ENCODE measurements at regions not wholly inside any gene's neighbourhood (a gene's known extent, or its start where the extent isn't known, plus 50 kb on each side); places are given as distances from the start of the nearest gene placed in this dataset.

DNA sequence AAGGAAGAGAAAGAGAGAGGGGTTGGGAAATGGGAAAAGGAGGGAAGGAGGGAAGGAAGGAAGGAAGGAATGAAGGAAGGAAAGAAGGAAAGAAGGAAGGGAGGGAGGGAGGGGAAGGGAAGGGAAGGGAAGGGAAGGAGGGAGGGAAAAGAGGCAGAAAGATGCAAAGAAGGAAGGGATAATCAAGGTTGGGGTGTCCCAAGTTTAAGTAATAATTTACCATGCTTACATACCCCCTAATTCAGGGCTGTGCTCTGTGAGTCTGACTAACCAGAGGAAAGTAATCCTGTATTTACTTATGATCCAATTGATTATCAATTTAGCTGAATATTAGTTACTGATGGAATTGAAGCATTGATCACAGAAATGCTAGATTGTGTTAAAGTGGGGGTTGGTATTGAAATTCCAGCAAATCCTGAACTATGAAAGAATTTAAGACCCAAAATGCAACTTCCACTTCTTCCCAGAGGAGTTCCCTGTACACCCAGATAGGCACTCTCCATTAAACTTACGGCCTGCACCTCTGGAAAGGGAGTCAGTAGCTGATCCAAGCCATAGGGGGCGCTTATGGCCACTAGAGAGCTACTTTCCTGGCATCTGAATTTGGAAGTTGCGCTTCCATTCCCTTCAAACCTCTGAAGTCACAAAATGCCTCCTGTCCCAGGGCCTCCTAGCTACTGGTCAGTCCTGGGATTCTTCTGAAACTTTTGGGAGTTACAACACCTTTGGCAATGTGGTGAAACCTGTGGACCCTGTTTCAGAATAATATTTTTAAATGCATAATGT is 162.7 kb upstream of the PWP1 start:
- no peaks in the 10 kb centered on the region for H3K27me3 Mint-ChIP-seq
- no peak for DNase-seq
- H3K4me1 Mint-ChIP-seq = peaks cover 0 to 4% (median 0%) of the 10 kb centered on the region in 4 donors
- no peaks in the 10 kb centered on the region for H3K36me3 ChIP-seq (ENCODE audit: insufficient read depth, low read length)
- ChIA-PET CTCF (ENCODE audit: partially characterized antibody) (no interaction called here), POLR2A (ENCODE audit: partially characterized antibody) (no interaction called here)
- no peak overlapping the region for H3K4me3 Mint-ChIP-seq
- no peaks in the 10 kb centered on the region for H3K9me3 ChIP-seq (ENCODE audit: control insufficient read depth in 1 of 2, low read length in 2 of 2)
- H3K27ac Mint-ChIP-seq = no peak overlapping the region
- no peaks in the 10 kb centered on the region for H3K4me1 ChIP-seq (ENCODE audit: insufficient read depth, low read length)
- no peak overlapping the region for H3K27ac ChIP-seq (ENCODE audit: low read depth, low read length)
- H3K4me3 ChIP-seq (ENCODE audit: low read length in 2 of 2) = no peak overlapping the region
- peaks cover 0 to 20% (median 10%) of the 10 kb centered on the region in 8 donors for H3K9me3 Mint-ChIP-seq
- intact Hi-C loops (cut with micrococcal nuclease) = no loop called here
- no peaks in the 10 kb centered on the region for H3K27me3 ChIP-seq (ENCODE audit: insufficient read depth, low read length)
- H3K36me3 Mint-ChIP-seq = peaks cover 35 to 47% of the 10 kb centered on the region in 2 donors

DNA sequence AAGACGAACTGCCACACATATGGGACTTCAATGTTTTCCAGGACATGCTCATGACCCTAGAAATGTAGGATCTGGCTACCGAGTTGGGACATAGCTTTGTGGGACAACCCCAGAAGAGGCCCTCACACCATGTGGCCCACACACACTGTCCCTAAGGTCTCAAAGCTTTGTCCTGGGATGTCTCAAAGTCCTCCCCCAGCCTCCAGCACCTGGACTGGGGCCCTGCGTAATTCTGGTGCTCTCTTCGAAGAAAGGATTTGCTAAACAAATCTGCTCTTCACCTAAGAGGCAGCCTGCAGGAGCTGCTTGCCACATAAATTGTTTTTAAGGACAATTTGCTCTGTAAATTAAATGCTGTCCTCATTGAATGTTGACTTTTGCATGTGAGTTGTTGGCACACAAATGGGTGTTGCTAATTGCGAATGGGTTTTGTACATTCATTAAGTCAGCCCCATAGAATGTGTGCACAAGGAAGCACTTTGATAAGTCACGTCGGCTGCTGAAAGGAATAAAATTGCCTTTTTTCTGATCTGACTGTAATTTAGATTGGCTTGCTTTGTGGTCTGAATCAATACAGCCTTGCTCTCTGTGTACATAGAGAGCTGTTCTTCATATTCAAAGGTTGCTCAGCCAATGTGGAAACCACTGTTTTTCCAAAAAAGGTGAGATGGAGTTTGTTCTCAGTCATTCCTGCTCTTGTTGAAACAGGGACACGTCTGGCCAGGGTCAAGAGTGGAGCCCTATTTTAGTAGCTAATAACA is 161.6 kb upstream of the PWP1 start:
- intact Hi-C loops (cut with micrococcal nuclease) = no loop called here
- H3K27me3 Mint-ChIP-seq = no peaks in the 10 kb centered on the region
- CTCF ChIA-PET (ENCODE audit: partially characterized antibody) = no interaction called here

DNA sequence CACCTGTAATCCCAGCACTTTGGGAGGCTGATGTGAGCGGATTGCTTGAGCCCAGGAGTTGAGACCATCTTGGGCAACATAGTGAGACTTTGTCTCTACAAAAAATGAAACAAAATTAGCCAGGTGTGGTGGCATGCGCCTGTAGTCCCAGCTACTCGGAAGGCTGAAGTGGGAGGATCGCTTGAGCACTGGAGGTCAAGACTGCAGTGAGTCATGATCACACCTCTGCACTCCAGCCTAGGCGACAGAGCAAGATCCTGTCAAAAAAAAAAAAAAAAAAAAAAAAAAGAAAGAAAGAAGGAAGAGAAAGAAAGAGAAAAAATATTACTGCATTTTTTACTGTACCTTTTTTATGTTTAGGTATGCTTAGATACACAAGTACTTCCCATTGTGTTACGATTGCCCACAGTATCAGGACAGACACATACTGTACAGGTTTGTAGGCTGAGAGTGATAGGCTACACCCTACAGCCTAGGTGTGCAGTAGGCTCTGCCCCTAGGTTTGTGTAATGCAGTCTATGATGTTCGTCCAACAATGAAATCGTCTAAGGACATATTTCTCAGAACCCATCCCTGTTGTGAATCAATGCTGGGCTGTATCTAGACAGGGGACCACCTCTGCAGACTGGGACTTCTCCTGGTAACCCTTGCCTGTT is 160.4 kb upstream of the PWP1 start:
- H3K4me3 ChIP-seq (ENCODE audit: low read length in 2 of 2) = no peak overlapping the region
- no peak overlapping the region for H3K4me3 Mint-ChIP-seq
- no peak overlapping the region for H3K27ac Mint-ChIP-seq
- ChIA-PET POLR2A (ENCODE audit: partially characterized antibody) (no interaction called here), CTCF (ENCODE audit: partially characterized antibody) (no interaction called here)
- peaks cover 0 to 16% (median 8%) of the 10 kb centered on the region in 8 donors for H3K9me3 Mint-ChIP-seq
- no peaks in the 10 kb centered on the region for H3K27me3 Mint-ChIP-seq
- H3K27ac ChIP-seq (ENCODE audit: low read depth, low read length) = no peak overlapping the region
- no peaks in the 10 kb centered on the region for H3K9me3 ChIP-seq (ENCODE audit: control insufficient read depth in 1 of 2, low read length in 2 of 2)
- intact Hi-C loops (cut with micrococcal nuclease) = no loop called here
- H3K4me1 ChIP-seq (ENCODE audit: insufficient read depth, low read length) = no peaks in the 10 kb centered on the region
- no peak for DNase-seq
- peaks cover 0 to 4% (median 0%) of the 10 kb centered on the region in 4 donors for H3K4me1 Mint-ChIP-seq
- peaks cover 26 to 38% of the 10 kb centered on the region in 2 donors for H3K36me3 Mint-ChIP-seq
- no peaks in the 10 kb centered on the region for H3K27me3 ChIP-seq (ENCODE audit: insufficient read depth, low read length)
- no peaks in the 10 kb centered on the region for H3K36me3 ChIP-seq (ENCODE audit: insufficient read depth, low read length)

More for the DNA sequence above, 161.6 kb upstream of the PWP1 start:
- Histone ChIP-seq H3K27ac (ENCODE audit: low read depth, low read length) (no peak overlapping the region), H3K9me3 (ENCODE audit: control insufficient read depth in 1 of 2, low read length in 2 of 2) (no peaks in the 10 kb centered on the region), H3K4me1 (ENCODE audit: insufficient read depth, low read length) (no peaks in the 10 kb centered on the region), H3K27me3 (ENCODE audit: insufficient read depth, low read length) (no peaks in the 10 kb centered on the region), H3K4me3 (ENCODE audit: low read length in 2 of 2) (no peak overlapping the region), H3K36me3 (ENCODE audit: insufficient read depth, low read length) (no peaks in the 10 kb centered on the region)
- Mint-ChIP-seq H3K4me1 (peaks cover 0 to 4% (median 0%) of the 10 kb centered on the region in 4 donors), H3K9me3 (peaks cover 0 to 20% (median 10%) of the 10 kb centered on the region in 8 donors), H3K27ac (no peak overlapping the region), H3K36me3 (peaks cover 32 to 46% of the 10 kb centered on the region in 2 donors), H3K4me3 (no peak overlapping the region)
- no peak for DNase-seq
- POLR2A ChIA-PET (ENCODE audit: partially characterized antibody) = no interaction called here

GRCh38 chr12:107525719-107526554 is 159.7 kb upstream of the PWP1 start:
- Mint-ChIP-seq H3K27ac (no peak overlapping the region), H3K27me3 (no peaks in the 10 kb centered on the region), H3K4me1 (peaks cover 0 to 4% (median 0%) of the 10 kb centered on the region in 4 donors), H3K9me3 (peaks cover 0 to 12% (median 7%) of the 10 kb centered on the region in 8 donors), H3K4me3 (no peak overlapping the region), H3K36me3 (peaks cover 22 to 30% of the 10 kb centered on the region in 2 donors)
- no peaks in the 10 kb centered on the region for H3K4me1 ChIP-seq (ENCODE audit: insufficient read depth, low read length)
- DNase-seq = no peak
- H3K27ac ChIP-seq (ENCODE audit: low read depth, low read length) = no peak overlapping the region
- H3K4me3 ChIP-seq (ENCODE audit: low read length in 2 of 2) = no peak overlapping the region
- H3K9me3 ChIP-seq (ENCODE audit: control insufficient read depth in 1 of 2, low read length in 2 of 2) = no peaks in the 10 kb centered on the region
- H3K27me3 ChIP-seq (ENCODE audit: insufficient read depth, low read length) = no peaks in the 10 kb centered on the region
- H3K36me3 ChIP-seq (ENCODE audit: insufficient read depth, low read length) = no peaks in the 10 kb centered on the region
- intact Hi-C loops (cut with micrococcal nuclease) = no loop called here
- ChIA-PET POLR2A (ENCODE audit: partially characterized antibody) (no interaction called here), CTCF (ENCODE audit: partially characterized antibody) (no interaction called here)

DNA sequence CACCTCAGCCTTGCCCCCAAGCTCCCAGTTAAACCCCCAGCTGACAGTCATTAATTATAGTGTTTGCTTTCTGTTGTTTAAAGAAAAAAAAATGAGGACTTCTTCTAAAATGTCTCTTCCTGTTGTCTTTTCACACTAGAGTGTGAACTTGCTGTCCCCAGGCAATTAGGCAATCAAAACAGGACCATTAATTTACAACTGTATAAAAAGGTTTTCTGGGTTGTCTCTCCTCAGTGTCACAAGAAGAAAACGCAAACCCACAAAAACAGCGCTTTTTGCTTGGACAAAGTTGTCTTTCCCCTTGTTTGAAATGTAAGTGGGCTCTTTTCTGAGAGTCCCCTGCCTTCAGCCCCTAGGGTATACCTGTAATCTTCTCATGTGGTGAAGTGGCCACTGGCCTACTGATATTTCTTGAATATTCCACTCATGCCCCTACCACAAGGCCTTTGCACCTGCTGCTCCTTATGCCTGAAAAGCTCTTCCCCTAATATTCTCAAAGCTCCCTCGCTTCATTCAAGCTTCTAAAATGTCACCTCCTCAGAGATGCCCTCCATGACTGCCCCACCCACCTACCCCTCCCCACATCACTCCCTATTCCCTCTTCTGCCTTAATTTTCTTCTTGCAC is 158.9 kb upstream of the PWP1 start:
- H3K4me1 Mint-ChIP-seq = peaks cover 0 to 2% (median 0%) of the 10 kb centered on the region in 4 donors
- Histone ChIP-seq H3K36me3 (ENCODE audit: insufficient read depth, low read length) (no peaks in the 10 kb centered on the region), H3K4me3 (ENCODE audit: low read length in 2 of 2) (no peak overlapping the region), H3K4me1 (ENCODE audit: insufficient read depth, low read length) (no peaks in the 10 kb centered on the region), H3K27ac (ENCODE audit: low read depth, low read length) (no peak overlapping the region), H3K27me3 (ENCODE audit: insufficient read depth, low read length) (no peaks in the 10 kb centered on the region), H3K9me3 (ENCODE audit: control insufficient read depth in 1 of 2, low read length in 2 of 2) (no peaks in the 10 kb centered on the region)
- H3K27ac Mint-ChIP-seq = no peak overlapping the region
- peaks cover 0 to 7% (median 4%) of the 10 kb centered on the region in 8 donors for H3K9me3 Mint-ChIP-seq
- intact Hi-C loops (cut with micrococcal nuclease) = no loop called here
- DNase-seq = no peak
- H3K27me3 Mint-ChIP-seq = no peaks in the 10 kb centered on the region
- no peak overlapping the region for H3K4me3 Mint-ChIP-seq
- H3K36me3 Mint-ChIP-seq = peaks cover 16 to 23% of the 10 kb centered on the region in 2 donors
- POLR2A ChIA-PET (ENCODE audit: partially characterized antibody) = no interaction called here
- CTCF ChIA-PET (ENCODE audit: partially characterized antibody) = no interaction called here

DNA sequence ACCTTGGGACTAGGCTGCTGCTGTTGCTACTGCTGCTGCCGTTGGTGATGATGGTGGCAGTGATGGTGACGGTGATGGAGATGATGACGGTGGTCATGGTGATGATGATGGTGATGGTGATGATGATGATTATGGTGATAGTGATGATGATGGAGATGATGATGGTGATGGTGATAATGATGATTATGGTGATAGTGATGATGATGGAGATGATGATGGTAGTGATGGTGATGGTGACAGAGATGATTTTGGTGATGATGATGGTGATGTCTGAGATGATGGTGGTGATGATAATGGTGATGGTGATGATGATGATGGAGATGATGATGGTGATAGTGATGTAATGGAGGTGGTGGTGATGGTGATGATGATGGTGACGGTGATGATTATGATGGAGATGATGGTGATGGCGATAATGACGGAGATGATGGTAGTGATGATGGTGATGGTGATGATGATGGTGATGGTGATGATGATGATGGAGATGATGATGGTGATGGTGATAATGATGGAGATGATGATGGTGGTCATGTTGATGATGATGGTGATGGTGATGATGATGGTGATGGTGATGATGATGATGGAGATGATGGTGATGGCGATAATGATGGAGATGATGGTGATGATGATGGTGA is 156.8 kb upstream of the PWP1 start:
- Mint-ChIP-seq H3K27me3 (no peaks in the 10 kb centered on the region), H3K36me3 (peaks cover 7 to 16% of the 10 kb centered on the region in 2 donors), H3K4me3 (no peak overlapping the region), H3K27ac (no peak overlapping the region), H3K4me1 (peaks cover 0 to 2% (median 0%) of the 10 kb centered on the region in 4 donors), H3K9me3 (peaks cover 0 to 13% (median 7%) of the 10 kb centered on the region in 8 donors)
- H3K4me3 ChIP-seq (ENCODE audit: low read length in 2 of 2) = no peak overlapping the region
- no peak overlapping the region for H3K27ac ChIP-seq (ENCODE audit: low read depth, low read length)
- CTCF ChIA-PET (ENCODE audit: partially characterized antibody) = no interaction called here
- no peak for DNase-seq
- POLR2A ChIA-PET (ENCODE audit: partially characterized antibody) = no interaction called here
- H3K27me3 ChIP-seq (ENCODE audit: insufficient read depth, low read length) = no peaks in the 10 kb centered on the region
- no peaks in the 10 kb centered on the region for H3K9me3 ChIP-seq (ENCODE audit: control insufficient read depth in 1 of 2, low read length in 2 of 2)
- no peaks in the 10 kb centered on the region for H3K36me3 ChIP-seq (ENCODE audit: insufficient read depth, low read length)
- H3K4me1 ChIP-seq (ENCODE audit: insufficient read depth, low read length) = no peaks in the 10 kb centered on the region
- intact Hi-C loops (cut with micrococcal nuclease) = no loop called here
